ENCODE measurements at regions not wholly inside any gene's neighbourhood (a gene's known extent, or its start where the extent isn't known, plus 50 kb on each side); places are given as distances from the start of the nearest gene placed in this dataset.

DNA sequence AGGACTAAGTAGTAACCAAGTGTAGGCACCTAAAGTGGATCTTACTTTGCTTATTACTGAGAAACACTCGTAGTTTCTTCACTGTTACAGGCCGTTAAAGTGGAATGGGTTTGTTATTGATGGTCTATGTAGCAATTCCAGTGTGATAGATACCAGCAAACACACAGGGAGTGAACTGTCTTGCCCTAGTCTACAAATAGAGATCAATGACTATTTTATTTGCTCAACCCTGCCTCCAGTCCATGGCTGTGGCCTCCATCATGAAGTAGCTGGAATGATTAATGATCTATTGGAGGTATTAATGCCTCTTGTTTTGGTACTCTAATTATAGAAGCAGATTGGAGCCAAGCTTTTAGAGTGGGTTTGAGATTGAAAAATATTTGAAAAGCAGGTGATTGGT lies 362.7 kb upstream of the AZI2 start:
- intact Hi-C loops (cut with DNase I) = no loop called here
- ATAC-seq (no peak), DNase-seq (ENCODE audit: low spot score) (no peak)

- intact Hi-C loops (cut with DNase I) = no loop called here
- no peak for DNase-seq (ENCODE audit: low spot score)
- ATAC-seq = no peak
Observed at GRCh38 chr3:28716939-28717338, 368.3 kb upstream of the AZI2 start.

DNA sequence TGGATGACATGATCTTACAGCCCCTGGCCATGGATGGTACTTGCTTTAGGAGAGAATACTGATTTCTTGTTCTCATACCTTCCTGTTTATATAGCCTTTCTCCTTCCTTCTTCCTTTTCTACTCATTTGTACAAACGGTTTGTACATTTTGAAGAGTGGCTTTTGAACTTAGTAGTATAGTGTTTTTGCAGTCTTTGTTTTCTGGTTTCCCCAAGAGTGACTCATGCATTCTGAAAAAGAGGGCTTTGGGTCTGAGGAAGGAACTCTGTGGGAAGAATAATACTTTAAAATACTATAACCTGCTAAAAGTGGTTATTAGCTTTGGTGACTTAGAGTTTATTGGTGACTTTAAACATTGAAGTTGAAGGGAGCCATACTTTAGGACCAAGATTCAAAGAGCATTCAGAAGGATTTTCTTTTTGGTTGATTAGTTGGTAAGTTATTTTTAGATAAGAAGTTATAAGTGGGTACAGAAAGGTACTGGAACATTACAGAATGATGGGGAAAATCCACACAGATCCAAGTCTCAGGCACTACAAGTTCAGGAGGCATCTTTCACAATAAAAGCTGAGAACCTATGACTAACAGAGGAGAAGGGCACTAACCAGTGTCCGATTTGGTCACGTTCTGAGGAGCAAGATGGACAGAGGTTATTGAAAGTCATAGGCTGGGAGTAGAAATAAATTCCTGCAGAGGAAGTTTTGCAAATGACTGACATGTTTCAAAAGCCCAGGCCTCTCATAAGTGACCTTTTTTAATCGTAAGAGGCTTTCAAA lies 369.6 kb upstream of the AZI2 start:
- intact Hi-C loops (cut with DNase I) = no loop called here
- no peak for ATAC-seq
- no peak for DNase-seq (ENCODE audit: low spot score)

- peak; percentile 59 for DNase-seq (ENCODE audit: low spot score)
- no peak for ATAC-seq
- intact Hi-C loops (cut with DNase I) = no loop called here
Observed at GRCh38 chr3:28726840-28727239, 378.2 kb upstream of the AZI2 start.

- DNase-seq (ENCODE audit: low spot score) = no peak
- ATAC-seq = no peak
- intact Hi-C loops (cut with DNase I) = no loop called here
Observed at GRCh38 chr3:28727307-28727706, 378.7 kb upstream of the AZI2 start.

DNA sequence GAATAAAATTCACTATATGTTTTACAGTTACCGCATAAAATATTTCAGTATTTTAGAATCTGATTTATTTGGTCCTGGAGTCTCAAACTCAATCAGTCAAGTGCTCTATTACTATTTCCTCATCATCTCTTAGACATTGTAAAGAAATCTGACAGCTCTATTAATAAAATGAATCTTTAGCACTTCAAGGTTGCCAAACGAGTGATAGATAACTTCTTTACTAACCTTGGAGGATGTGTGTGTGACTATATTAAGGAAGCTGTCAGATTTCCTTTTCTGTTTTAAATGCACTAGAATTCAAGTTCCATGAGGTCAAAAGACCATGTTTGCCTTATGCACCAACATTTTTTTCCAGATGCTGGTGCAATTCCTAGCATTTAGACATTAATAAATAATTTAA lies 389.8 kb upstream of the AZI2 start:
- ATAC-seq (no peak), DNase-seq (ENCODE audit: low spot score) (no peak)
- intact Hi-C loops (cut with DNase I) = no loop called here

DNA sequence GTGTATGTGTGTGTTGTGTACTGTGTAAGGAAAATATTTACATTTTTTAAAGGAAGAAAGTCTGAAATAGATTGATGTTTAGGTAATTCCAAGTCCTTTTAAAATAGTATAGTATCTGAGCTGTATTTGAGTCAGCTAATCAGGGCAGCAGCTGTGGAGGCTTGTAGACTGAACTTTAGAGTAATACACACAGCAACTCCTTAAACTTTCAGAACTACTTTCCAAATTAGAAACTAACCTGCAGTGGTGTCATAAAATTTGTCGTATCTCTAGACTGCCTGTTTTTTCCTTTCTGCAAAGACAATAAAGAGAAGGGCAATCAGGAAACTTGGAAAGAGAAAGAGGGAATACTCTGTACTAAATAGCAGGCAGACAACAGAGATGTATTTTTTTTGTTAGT lies 391.0 kb upstream of the AZI2 start:
- no peak for ATAC-seq
- intact Hi-C loops (cut with DNase I) = no loop called here
- no peak for DNase-seq (ENCODE audit: low spot score)

- intact Hi-C loops (cut with DNase I) = no loop called here
- ATAC-seq (no peak), DNase-seq (ENCODE audit: low spot score) (no peak)
Observed at GRCh38 chr3:28743271-28743670, 394.6 kb upstream of the AZI2 start.

GRCh38 chr3:28743831-28744230 lies 395.2 kb upstream of the AZI2 start:
- ATAC-seq (no peak), DNase-seq (ENCODE audit: low spot score) (no peak)
- intact Hi-C loops (cut with DNase I) = no loop called here

- ATAC-seq (no peak), DNase-seq (ENCODE audit: low spot score) (no peak)
- intact Hi-C loops (cut with DNase I) = no loop called here
Observed at GRCh38 chr3:28745436-28745835, 396.8 kb upstream of the AZI2 start.

DNA sequence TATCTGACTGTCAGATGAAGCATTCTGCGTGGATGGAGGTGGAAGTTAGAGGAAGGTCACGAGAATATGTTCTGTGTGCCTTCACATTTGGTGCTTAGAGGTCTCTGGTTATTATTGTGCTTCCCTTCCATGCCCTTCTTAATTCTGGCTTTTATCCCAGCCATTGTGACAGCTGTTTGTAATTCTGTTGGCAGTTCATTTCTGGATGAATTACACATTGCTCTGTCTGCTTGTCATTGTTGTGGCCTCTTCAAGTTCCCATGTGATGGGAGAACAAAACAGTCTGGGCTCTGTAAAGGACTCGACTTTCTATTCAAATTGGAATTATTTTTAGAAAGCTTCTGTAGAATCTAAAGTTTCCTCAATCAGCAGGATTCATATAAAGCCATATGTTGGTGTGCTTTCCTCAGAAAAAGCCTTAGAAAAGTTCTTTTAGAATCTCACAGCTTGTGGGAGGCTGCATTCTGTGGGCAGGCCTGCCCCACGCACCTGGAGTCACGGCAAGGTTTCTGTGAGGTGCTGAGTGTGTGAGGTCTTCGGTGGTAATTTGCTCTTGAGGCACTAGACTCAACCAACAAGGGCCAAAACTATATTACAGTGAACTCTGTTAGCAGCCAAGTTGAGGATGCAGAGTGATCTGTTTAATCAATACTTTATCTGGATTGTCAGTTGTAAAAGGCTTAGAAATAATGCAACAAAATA lies 397.4 kb upstream of the AZI2 start:
- intact Hi-C loops (cut with DNase I) = no loop called here
- DNase-seq (ENCODE audit: low spot score) (no peak), ATAC-seq (no peak)

DNA sequence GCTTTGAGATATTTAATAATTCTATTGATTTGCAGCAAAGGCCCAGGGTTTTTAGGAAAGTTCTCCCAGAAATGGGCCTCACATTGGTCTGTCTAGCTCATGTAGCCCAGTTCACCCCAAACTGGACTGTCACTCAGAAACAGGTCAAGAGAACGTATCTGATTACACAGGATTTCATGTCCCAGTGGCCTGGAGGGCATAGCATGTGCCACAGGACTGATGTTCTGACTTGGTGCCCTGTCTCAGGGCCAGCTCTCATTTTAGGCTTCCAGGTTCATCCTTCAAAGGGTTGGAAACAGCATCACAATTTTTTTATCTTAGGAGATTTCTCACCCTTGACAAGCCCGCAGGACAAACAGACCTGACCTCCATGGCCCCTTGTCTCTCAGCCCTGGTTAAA lies 398.4 kb upstream of the AZI2 start:
- intact Hi-C loops (cut with DNase I) = no loop called here
- ATAC-seq (no peak), DNase-seq (ENCODE audit: low spot score) (no peak)

DNA sequence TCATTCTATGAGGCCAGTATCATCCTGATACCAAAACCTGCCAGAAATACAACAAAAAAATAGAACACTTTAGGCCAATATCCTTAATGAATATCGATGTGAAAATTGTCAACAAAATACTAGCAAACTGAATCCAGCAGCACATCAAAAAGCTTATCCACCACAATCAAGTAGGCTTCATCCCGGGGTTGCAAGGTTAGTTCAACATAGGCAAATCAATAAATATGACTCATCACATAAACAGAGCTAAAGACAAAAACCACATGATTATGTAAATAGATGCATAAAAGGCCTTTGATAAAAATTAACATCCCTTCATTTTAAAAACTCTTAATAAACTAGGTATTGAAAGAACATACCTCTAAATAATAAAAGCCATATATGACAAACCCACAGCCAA lies 403.2 kb upstream of the AZI2 start:
- ATAC-seq = no peak
- intact Hi-C loops (cut with DNase I) = no loop called here
- DNase-seq (ENCODE audit: low spot score) = no peak

DNA sequence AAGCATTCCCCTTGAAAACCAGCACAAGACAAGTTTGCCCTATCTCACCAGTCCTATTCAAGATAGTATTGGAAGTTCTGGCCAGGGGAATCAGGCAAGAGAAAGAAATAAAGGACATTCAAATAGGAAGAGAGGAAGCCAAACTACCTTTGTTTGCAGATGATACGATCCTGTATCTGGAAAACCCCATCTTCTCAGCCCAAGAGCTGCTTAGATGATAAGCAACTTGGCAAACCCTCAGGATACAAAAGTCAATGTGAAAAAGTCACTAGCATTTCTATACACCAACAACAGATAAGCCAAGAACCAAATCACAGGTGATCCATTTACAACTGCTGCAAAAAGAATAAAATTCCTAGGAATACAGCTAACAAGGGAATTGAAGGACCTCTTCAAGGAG lies 403.7 kb upstream of the AZI2 start:
- ATAC-seq (no peak), DNase-seq (ENCODE audit: low spot score) (no peak)
- intact Hi-C loops (cut with DNase I) = no loop called here

- intact Hi-C loops (cut with DNase I) = no loop called here
- ATAC-seq (no peak), DNase-seq (ENCODE audit: low spot score) (no peak)
Observed at GRCh38 chr3:28756056-28756455, 407.4 kb upstream of the AZI2 start.

GRCh38 chr3:28758115-28758514 lies 409.5 kb upstream of the AZI2 start:
- ATAC-seq (no peak), DNase-seq (ENCODE audit: low spot score) (no peak)
- intact Hi-C loops (cut with DNase I) = no loop called here

DNA sequence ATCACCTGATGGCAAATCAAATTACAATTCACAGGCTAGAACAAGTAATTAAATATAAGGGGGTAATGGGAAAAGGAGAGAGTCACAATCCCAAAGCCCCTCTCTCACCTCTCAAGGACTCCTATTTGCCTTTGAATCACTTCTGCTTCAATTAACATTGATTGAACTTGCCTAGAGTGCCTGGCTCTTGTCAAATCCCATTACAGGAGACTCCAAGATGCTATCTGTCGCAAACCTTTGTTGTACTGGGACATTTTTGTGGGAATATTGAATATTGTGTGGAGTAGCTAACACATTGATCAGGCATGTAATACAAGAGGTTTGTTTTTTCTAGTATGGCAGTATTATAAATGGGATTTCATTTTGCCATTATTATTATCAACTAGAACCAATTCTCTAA lies 412.8 kb upstream of the AZI2 start:
- no peak for ATAC-seq
- intact Hi-C loops (cut with DNase I) = no loop called here
- DNase-seq (ENCODE audit: low spot score) = no peak

- ATAC-seq = no peak
- no peak for DNase-seq (ENCODE audit: low spot score)
- intact Hi-C loops (cut with DNase I) = no loop called here
Observed at GRCh38 chr3:28765194-28765593, 416.6 kb upstream of the AZI2 start.

DNA sequence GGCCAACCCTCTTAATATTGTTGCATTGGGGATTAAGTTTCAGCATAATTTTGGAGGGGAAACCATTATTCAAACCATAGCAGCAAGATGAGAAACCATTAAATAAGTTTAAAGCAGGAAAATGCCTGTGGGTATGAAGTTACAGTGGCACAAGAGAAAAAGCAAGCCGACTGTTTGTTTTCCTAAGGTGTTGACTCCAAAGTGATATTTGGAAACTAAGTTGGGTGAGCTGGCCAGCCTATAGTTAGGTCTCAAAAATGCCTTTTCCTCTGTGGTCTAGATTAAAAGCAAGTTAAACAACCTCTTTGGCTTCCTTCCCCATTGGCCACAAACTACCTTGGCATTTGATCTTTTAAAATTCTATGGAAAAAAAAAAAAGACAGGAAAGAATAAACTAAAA lies 419.8 kb upstream of the AZI2 start:
- intact Hi-C loops (cut with DNase I) = no loop called here
- ATAC-seq (no peak), DNase-seq (ENCODE audit: low spot score) (no peak)

GRCh38 chr3:28777806-28778475 lies 429.3 kb upstream of the AZI2 start:
- intact Hi-C loops (cut with DNase I) = no loop called here
- DNase-seq (ENCODE audit: low spot score) = no peak
- no peak for ATAC-seq

Measured in sciatic nerve (tissue), 2 donors.